Endothelial cell of umbilical vein (primary cell): ENCODE measurements at regions not wholly inside any gene's neighbourhood (a gene's known extent, or its start where the extent isn't known, plus 50 kb on each side); places are given as distances from the start of the nearest gene placed in this dataset.

ENCODE experiments used
- BruUV-seq: library from RNA; stranded (reverse); fragments of 400-500 nt; replicated peaks from 2 replicates; lab custom pipeline; 2021; lab: Mats Ljungman, UMichigan
- CTCF ChIA-PET: fragments of 300-600, 350-600 bp; sonication (Branson Sonifier 250); formaldehyde crosslinking; loops from one replicate; lab custom pipeline; 2021; ENCODE audit warnings: antibody characterized with exemption, inconsistent platforms; lab: Charles Lee
- POLR2A ChIA-PET: fragments of 300-600, 350-600 bp; sonication (Branson Sonifier 250); formaldehyde crosslinking; loops from one replicate; lab custom pipeline; 2021; ENCODE audit warnings: antibody characterized with exemption, inconsistent platforms; lab: Charles Lee
- DNase-seq: peaks from one replicate; pipeline ENCODE4 v3.0.0-alpha.2; 2011; ENCODE audit warnings: low read depth, low spot score
- FAIRE-seq: peaks from 2 replicates; lab custom pipeline; 2011; peaks lifted over from hg19 to GRCh38; lab: Jason Lieb, UNC
- H2AFZ ChIP-seq: 2 replicates; pipeline ENCODE4 v1.6.0; 2012; ENCODE audit warnings: low read depth, low read length, control low read depth, inconsistent platforms
- H3K27ac ChIP-seq: 2 replicates; pipeline ENCODE4 v1.5.1; 2011; ENCODE audit warnings: low read depth, mild to moderate bottlenecking, control low read depth, low read length, moderate library complexity; ENCODE audit not compliant: insufficient read depth
- H3K27me3 ChIP-seq, 2 experiments: 2 replicates each; pipeline versions ENCODE4 v1.6.0 to v1.6.1; 2011; ENCODE audit warnings: low read length in 2 of 2, mixed read lengths in 1 of 2; ENCODE audit not compliant: control insufficient read depth in 2 of 2, insufficient read depth in 2 of 2
- H3K36me3 ChIP-seq, 2 experiments: 2 replicates in 1 of 2; 3 replicates in 1 of 2; pipeline ENCODE4 v1.5.1; 2011; ENCODE audit warnings: low read length in 2 of 2, mild to moderate bottlenecking in 1 of 2, moderate library complexity in 1 of 2; ENCODE audit not compliant: control insufficient read depth in 2 of 2, insufficient read depth in 2 of 2; ENCODE audit errors: extremely low read depth in 1 of 2
- H3K4me1 ChIP-seq: 3 replicates; pipeline ENCODE4 v1.5.1; 2011; ENCODE audit warnings: mild to moderate bottlenecking, low read length; ENCODE audit not compliant: control insufficient read depth, insufficient read depth; ENCODE audit errors: extremely low read depth
- H3K4me2 ChIP-seq: 2 replicates; pipeline ENCODE4 v1.6.1; 2011; ENCODE audit warnings: low read length, control low read depth, mixed read lengths; ENCODE audit not compliant: insufficient read depth
- H3K4me3 ChIP-seq, 3 experiments: fragments of 200-600 bp in 1 of 3; sonication (generic), shearing (Covaris generic) in 1 of 3; replicated peaks in 1 of 3; 2 replicates each; pipeline ENCODE4 v1.5.1; 2011 to 2016; ENCODE audit warnings: control low read depth in 3 of 3, low read length in 3 of 3, mild to moderate bottlenecking in 2 of 3, inconsistent platforms in 1 of 3, low read depth in 1 of 3, moderate library complexity in 1 of 3; ENCODE audit not compliant: insufficient read depth in 1 of 3
- H3K79me2 ChIP-seq: 2 replicates; pipeline ENCODE4 v1.6.0; 2012; ENCODE audit warnings: low read length, inconsistent platforms; ENCODE audit not compliant: control insufficient read depth, insufficient read depth
- H3K9ac ChIP-seq: replicated peaks from 2 replicates; pipeline ENCODE3; 2011; ENCODE audit warnings: low read length, control low read depth; ENCODE audit not compliant: insufficient read depth; ENCODE audit errors: extremely low read depth
- H3K9me1 ChIP-seq: replicated peaks from 3 replicates; pipeline ENCODE4 v1.6.0; 2011; ENCODE audit warnings: mild to moderate bottlenecking, low read length; ENCODE audit not compliant: control insufficient read depth, insufficient read depth; ENCODE audit errors: extremely low read depth
- H3K9me3 ChIP-seq: replicated peaks from 2 replicates; pipeline ENCODE4 v1.5.1; 2012; ENCODE audit warnings: low read length, inconsistent platforms; ENCODE audit not compliant: control insufficient read depth, insufficient read depth
- H4K20me1 ChIP-seq: replicated peaks from 2 replicates; pipeline ENCODE3; 2011; ENCODE audit warnings: mild to moderate bottlenecking, low read length; ENCODE audit not compliant: control insufficient read depth, insufficient read depth; ENCODE audit errors: extremely low read depth
- EZH2 ChIP-seq: IDR thresholded peaks from 2 replicates; pipeline ENCODE4 v1.6.1; 2012; ENCODE audit warnings: borderline replicate concordance, low read depth, mild to moderate bottlenecking, moderate library complexity, low read length, inconsistent platforms; ENCODE audit not compliant: severe bottlenecking
- FOS ChIP-seq: IDR thresholded peaks from 2 replicates; pipeline ENCODE4 v1.6.1; 2011; ENCODE audit warnings: mild to moderate bottlenecking, low read length, moderate library complexity, borderline replicate concordance; ENCODE audit not compliant: insufficient read depth
- GATA2 ChIP-seq: IDR thresholded peaks from 2 replicates; pipeline ENCODE4 v1.7.0; 2011; ENCODE audit warnings: low read depth, mild to moderate bottlenecking, moderate library complexity, mixed read lengths, low read length; ENCODE audit not compliant: insufficient read length, insufficient read depth
- MYC ChIP-seq: IDR thresholded peaks from one replicate; pipeline ENCODE4 v1.6.1; 2011; ENCODE audit warnings: mild to moderate bottlenecking, low read depth, low read length
- POLR2A ChIP-seq: IDR thresholded peaks from 2 replicates; pipeline ENCODE4 v1.6.1; 2012; ENCODE audit warnings: low read depth, mild to moderate bottlenecking, control low read depth, low read length
- POLR2AphosphoS5 ChIP-seq: IDR thresholded peaks from 2 replicates; pipeline ENCODE4 v1.6.1; 2012; ENCODE audit warnings: low read depth, mild to moderate bottlenecking, control low read depth, low read length, moderate library complexity; ENCODE audit not compliant: insufficient read depth
- dilution Hi-C: fragments of 300-500 bp; cut with MboI; formaldehyde crosslinking; loops from one replicate; pipeline ENCODE4 v1.15.0; 2019; ENCODE audit warnings: low sequenced_read_pairs; ENCODE audit not compliant: extremely low pct_ligation_motif_present
- intact Hi-C: fragments of 100-400 bp; cut with micrococcal nuclease; formaldehyde crosslinking; loops from one replicate; pipeline ENCODE4 v1.10.0; 2022
- TF ChIP-seq, protein P1 (sequence below): IDR thresholded peaks from 2 replicates; pipeline ENCODE4 v1.6.1; 2011; ENCODE audit not compliant: insufficient read depth, insufficient read length
- TF ChIP-seq, protein P2 (sequence below), 2 donors: IDR thresholded peaks; 1 replicate in 1 of 2; 2 replicates in 1 of 2; pipeline ENCODE4 v1.5.1; 2011; ENCODE audit warnings: low read length in 2 of 2, mild to moderate bottlenecking in 2 of 2, moderate library complexity in 2 of 2, control low read depth in 1 of 2, inconsistent platforms in 1 of 2, low read depth in 1 of 2; ENCODE audit not compliant: insufficient read depth in 1 of 2; ENCODE audit errors: extremely low read depth in 1 of 2

DNA sequence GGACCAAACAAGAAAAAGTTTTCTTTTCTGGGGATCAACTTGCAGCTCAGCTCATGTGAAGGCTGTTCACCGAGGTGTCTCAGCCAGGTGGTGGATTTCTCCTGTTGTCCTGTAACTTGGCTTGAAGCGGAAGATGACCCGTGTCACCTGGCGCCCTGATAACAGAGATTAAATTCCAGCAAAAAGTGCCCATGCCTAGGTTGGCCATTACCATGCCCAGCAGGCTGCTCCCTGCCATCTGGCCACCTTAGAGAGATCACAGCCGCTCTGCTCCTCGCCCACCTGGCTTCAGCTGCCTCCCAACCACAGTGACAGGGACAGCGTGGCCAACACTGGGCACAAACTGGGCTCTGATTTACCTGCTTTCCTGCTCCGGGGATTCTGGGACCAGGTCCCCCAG lies 149.5 kb downstream of the ZBTB18 start:
- H3K9ac ChIP-seq: no peak overlapping the region
- FAIRE-seq: no peak
- ChIA-PET POLR2A (no interaction called here), CTCF (no interaction called here)
- H3K79me2 ChIP-seq: no peaks in the 10 kb centered on the region
- H2AFZ ChIP-seq: no peak overlapping the region
- no peaks in the 10 kb centered on the region for H4K20me1 ChIP-seq
- H3K9me1 ChIP-seq: no peaks in the 10 kb centered on the region
- H3K4me1 ChIP-seq: no peaks in the 10 kb centered on the region
- DNase-seq: no peak
- H3K9me3 ChIP-seq: no peaks in the 10 kb centered on the region
- intact Hi-C loops: no loop called here
- no TSS peak for BruUV-seq
- no peak overlapping the region for H3K27ac ChIP-seq
- TF ChIP-seq, protein P1, sequence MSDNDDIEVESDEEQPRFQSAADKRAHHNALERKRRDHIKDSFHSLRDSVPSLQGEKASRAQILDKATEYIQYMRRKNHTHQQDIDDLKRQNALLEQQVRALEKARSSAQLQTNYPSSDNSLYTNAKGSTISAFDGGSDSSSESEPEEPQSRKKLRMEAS: no peak
- TF ChIP-seq, protein P2, sequence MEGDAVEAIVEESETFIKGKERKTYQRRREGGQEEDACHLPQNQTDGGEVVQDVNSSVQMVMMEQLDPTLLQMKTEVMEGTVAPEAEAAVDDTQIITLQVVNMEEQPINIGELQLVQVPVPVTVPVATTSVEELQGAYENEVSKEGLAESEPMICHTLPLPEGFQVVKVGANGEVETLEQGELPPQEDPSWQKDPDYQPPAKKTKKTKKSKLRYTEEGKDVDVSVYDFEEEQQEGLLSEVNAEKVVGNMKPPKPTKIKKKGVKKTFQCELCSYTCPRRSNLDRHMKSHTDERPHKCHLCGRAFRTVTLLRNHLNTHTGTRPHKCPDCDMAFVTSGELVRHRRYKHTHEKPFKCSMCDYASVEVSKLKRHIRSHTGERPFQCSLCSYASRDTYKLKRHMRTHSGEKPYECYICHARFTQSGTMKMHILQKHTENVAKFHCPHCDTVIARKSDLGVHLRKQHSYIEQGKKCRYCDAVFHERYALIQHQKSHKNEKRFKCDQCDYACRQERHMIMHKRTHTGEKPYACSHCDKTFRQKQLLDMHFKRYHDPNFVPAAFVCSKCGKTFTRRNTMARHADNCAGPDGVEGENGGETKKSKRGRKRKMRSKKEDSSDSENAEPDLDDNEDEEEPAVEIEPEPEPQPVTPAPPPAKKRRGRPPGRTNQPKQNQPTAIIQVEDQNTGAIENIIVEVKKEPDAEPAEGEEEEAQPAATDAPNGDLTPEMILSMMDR (IDR thresholded peaks at IDR 0.05; ENCODE audit: extremely low read depth in 1 of 2, insufficient read depth in 1 of 2, low read depth in 1 of 2, low read length in 2 of 2): no peak
- no peak for TF ChIP-seq GATA2
- TF ChIP-seq EZH2: no peak
- TF ChIP-seq MYC: no peak
- TF ChIP-seq FOS: no peak
- TF ChIP-seq POLR2AphosphoS5: no peak
- no peak for TF ChIP-seq POLR2A
- no peak overlapping the region for H3K4me3 ChIP-seq
- dilution Hi-C loops: no loop called here
- H3K36me3 ChIP-seq: no peaks in the 10 kb centered on the region
- no peaks in the 10 kb centered on the region for H3K27me3 ChIP-seq
- H3K4me2 ChIP-seq: no peak overlapping the region
